Panc1 (cell line): ENCODE measurements at regions not wholly inside any gene's neighbourhood (a gene's known extent, or its start where the extent isn't known, plus 50 kb on each side); places are given as distances from the start of the nearest gene placed in this dataset.

Experiments used
- POLR2AphosphoS5 ChIP-seq: IDR thresholded peaks from 2 replicates; pipeline ENCODE4 v1.6.1; 2012; ENCODE audit warnings: mild to moderate bottlenecking, low read depth, low read length, moderate library complexity
- SIN3A ChIP-seq: IDR thresholded peaks from 2 replicates; pipeline ENCODE4 v1.6.1; 2012; ENCODE audit warnings: low read depth, mild to moderate bottlenecking, low read length, moderate library complexity, borderline replicate concordance; ENCODE audit not compliant: insufficient read depth
- TCF7L2 ChIP-seq: IDR thresholded peaks from 2 replicates; pipeline ENCODE4 v1.6.1; 2011; ENCODE audit warnings: mild to moderate bottlenecking, low read depth, low read length, inconsistent platforms
- TF ChIP-seq, protein P1 (sequence below): fragments of 450-650 bp; IDR thresholded peaks from 2 replicates; pipeline ENCODE4 v1.5.1; 2017; ENCODE audit warnings: mild to moderate bottlenecking
- TF ChIP-seq, protein P2 (sequence below), 2 experiments: IDR thresholded peaks; 2 replicates each; pipeline ENCODE4 v1.6.1; 2011 to 2012; ENCODE audit warnings: low read depth in 2 of 2, control low read depth in 1 of 2, low read length in 1 of 2, mild to moderate bottlenecking in 1 of 2, moderate library complexity in 1 of 2; ENCODE audit not compliant: insufficient read depth in 1 of 2

DNA sequence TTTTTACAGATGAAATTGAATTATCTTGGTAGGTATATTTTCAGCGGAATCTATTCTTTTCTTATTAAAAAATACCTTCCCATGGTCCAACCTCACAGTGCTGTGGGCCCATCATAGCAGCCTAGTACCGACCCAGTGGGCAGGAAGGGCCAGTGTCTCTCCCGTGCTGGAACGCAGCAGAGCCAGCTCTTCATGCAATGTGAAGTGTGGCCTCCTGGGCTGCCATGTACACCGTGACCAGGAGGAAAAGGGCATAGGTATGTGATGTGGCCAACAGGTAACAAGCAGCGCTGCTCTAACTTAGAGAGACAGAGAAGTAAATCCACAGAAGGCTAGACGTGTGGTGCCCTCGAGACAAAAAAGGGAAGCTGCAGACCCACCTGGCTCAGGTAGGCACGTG is 221.1 kb upstream of the SALL3 start:
- TF ChIP-seq, protein P1, sequence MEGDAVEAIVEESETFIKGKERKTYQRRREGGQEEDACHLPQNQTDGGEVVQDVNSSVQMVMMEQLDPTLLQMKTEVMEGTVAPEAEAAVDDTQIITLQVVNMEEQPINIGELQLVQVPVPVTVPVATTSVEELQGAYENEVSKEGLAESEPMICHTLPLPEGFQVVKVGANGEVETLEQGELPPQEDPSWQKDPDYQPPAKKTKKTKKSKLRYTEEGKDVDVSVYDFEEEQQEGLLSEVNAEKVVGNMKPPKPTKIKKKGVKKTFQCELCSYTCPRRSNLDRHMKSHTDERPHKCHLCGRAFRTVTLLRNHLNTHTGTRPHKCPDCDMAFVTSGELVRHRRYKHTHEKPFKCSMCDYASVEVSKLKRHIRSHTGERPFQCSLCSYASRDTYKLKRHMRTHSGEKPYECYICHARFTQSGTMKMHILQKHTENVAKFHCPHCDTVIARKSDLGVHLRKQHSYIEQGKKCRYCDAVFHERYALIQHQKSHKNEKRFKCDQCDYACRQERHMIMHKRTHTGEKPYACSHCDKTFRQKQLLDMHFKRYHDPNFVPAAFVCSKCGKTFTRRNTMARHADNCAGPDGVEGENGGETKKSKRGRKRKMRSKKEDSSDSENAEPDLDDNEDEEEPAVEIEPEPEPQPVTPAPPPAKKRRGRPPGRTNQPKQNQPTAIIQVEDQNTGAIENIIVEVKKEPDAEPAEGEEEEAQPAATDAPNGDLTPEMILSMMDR = no peak
- TF ChIP-seq, protein P2, sequence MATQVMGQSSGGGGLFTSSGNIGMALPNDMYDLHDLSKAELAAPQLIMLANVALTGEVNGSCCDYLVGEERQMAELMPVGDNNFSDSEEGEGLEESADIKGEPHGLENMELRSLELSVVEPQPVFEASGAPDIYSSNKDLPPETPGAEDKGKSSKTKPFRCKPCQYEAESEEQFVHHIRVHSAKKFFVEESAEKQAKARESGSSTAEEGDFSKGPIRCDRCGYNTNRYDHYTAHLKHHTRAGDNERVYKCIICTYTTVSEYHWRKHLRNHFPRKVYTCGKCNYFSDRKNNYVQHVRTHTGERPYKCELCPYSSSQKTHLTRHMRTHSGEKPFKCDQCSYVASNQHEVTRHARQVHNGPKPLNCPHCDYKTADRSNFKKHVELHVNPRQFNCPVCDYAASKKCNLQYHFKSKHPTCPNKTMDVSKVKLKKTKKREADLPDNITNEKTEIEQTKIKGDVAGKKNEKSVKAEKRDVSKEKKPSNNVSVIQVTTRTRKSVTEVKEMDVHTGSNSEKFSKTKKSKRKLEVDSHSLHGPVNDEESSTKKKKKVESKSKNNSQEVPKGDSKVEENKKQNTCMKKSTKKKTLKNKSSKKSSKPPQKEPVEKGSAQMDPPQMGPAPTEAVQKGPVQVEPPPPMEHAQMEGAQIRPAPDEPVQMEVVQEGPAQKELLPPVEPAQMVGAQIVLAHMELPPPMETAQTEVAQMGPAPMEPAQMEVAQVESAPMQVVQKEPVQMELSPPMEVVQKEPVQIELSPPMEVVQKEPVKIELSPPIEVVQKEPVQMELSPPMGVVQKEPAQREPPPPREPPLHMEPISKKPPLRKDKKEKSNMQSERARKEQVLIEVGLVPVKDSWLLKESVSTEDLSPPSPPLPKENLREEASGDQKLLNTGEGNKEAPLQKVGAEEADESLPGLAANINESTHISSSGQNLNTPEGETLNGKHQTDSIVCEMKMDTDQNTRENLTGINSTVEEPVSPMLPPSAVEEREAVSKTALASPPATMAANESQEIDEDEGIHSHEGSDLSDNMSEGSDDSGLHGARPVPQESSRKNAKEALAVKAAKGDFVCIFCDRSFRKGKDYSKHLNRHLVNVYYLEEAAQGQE (IDR thresholded peaks at IDR 0.05; ENCODE audit: insufficient read depth in 1 of 2, low read depth in 2 of 2, low read length in 1 of 2) = no peak
- TF ChIP-seq TCF7L2 = no peak
- TF ChIP-seq POLR2AphosphoS5 = no peak
- no peak for TF ChIP-seq SIN3A
